ENCODE measurements at regions not wholly inside any gene's neighbourhood (a gene's known extent, or its start where the extent isn't known, plus 50 kb on each side); places are given as distances from the start of the nearest gene placed in this dataset.

GRCh38 chr18:40109252-40110049 is 1845.6 kb upstream of the PIK3C3 start:
- H3K27me3 ChIP-seq (ENCODE audit: control insufficient read depth, insufficient read depth, low read length), result no peaks in the 10 kb centered on the region
- H3K4me3 ChIP-seq (ENCODE audit: insufficient read depth, low read depth, low read length), result no peak overlapping the region
- no peaks in the 10 kb centered on the region for H3K36me3 ChIP-seq (replicated peaks; ENCODE audit: control insufficient read depth, insufficient read depth, low read length)
- no peak for DNase-seq

GRCh38 chr18:40108596-40108995 is 1846.4 kb upstream of the PIK3C3 start:
- no peak for DNase-seq
- H3K27me3 ChIP-seq (ENCODE audit: control insufficient read depth, insufficient read depth, low read length), result no peaks in the 10 kb centered on the region
- H3K4me3 ChIP-seq (ENCODE audit: insufficient read depth, low read depth, low read length), result no peak overlapping the region
- H3K36me3 ChIP-seq (replicated peaks; ENCODE audit: control insufficient read depth, insufficient read depth, low read length), result no peaks in the 10 kb centered on the region

- Histone ChIP-seq H3K27me3 (ENCODE audit: control insufficient read depth, insufficient read depth, low read length) (no peaks in the 10 kb centered on the region), H3K4me3 (ENCODE audit: insufficient read depth, low read depth, low read length) (no peak overlapping the region), H3K36me3 (replicated peaks; ENCODE audit: control insufficient read depth, insufficient read depth, low read length) (no peaks in the 10 kb centered on the region)
- no peak for DNase-seq
Observed at GRCh38 chr18:40102903-40103302, 1852.1 kb upstream of the PIK3C3 start.

GRCh38 chr18:40099641-40100040 is 1855.4 kb upstream of the PIK3C3 start:
- no peak for DNase-seq
- Histone ChIP-seq H3K27me3 (ENCODE audit: control insufficient read depth, insufficient read depth, low read length) (no peaks in the 10 kb centered on the region), H3K36me3 (replicated peaks; ENCODE audit: control insufficient read depth, insufficient read depth, low read length) (no peaks in the 10 kb centered on the region), H3K4me3 (ENCODE audit: insufficient read depth, low read depth, low read length) (no peak overlapping the region)

GRCh38 chr18:40096675-40097074 is 1858.4 kb upstream of the PIK3C3 start:
- DNase-seq, result no peak
- H3K27me3 ChIP-seq (ENCODE audit: control insufficient read depth, insufficient read depth, low read length), result no peaks in the 10 kb centered on the region
- H3K4me3 ChIP-seq (ENCODE audit: insufficient read depth, low read depth, low read length), result no peak overlapping the region
- H3K36me3 ChIP-seq (replicated peaks; ENCODE audit: control insufficient read depth, insufficient read depth, low read length), result no peaks in the 10 kb centered on the region

GRCh38 chr18:40094441-40094840 is 1860.6 kb upstream of the PIK3C3 start:
- DNase-seq, result no peak
- no peaks in the 10 kb centered on the region for H3K36me3 ChIP-seq (replicated peaks; ENCODE audit: control insufficient read depth, insufficient read depth, low read length)
- no peak overlapping the region for H3K4me3 ChIP-seq (ENCODE audit: insufficient read depth, low read depth, low read length)
- no peaks in the 10 kb centered on the region for H3K27me3 ChIP-seq (ENCODE audit: control insufficient read depth, insufficient read depth, low read length)

- Histone ChIP-seq H3K36me3 (replicated peaks; ENCODE audit: control insufficient read depth, insufficient read depth, low read length) (no peaks in the 10 kb centered on the region), H3K4me3 (ENCODE audit: insufficient read depth, low read depth, low read length) (no peak overlapping the region), H3K27me3 (ENCODE audit: control insufficient read depth, insufficient read depth, low read length) (no peaks in the 10 kb centered on the region)
- no peak for DNase-seq
Observed at GRCh38 chr18:40088130-40088529, 1866.9 kb upstream of the PIK3C3 start.

GRCh38 chr18:40079786-40080185 is 1875.2 kb upstream of the PIK3C3 start:
- no peak for DNase-seq
- Histone ChIP-seq H3K4me3 (ENCODE audit: insufficient read depth, low read depth, low read length) (no peak overlapping the region), H3K27me3 (ENCODE audit: control insufficient read depth, insufficient read depth, low read length) (no peaks in the 10 kb centered on the region), H3K36me3 (replicated peaks; ENCODE audit: control insufficient read depth, insufficient read depth, low read length) (no peaks in the 10 kb centered on the region)

- H3K36me3 ChIP-seq (replicated peaks; ENCODE audit: control insufficient read depth, insufficient read depth, low read length), result no peaks in the 10 kb centered on the region
- DNase-seq, result no peak
- H3K27me3 ChIP-seq (ENCODE audit: control insufficient read depth, insufficient read depth, low read length), result no peaks in the 10 kb centered on the region
- H3K4me3 ChIP-seq (ENCODE audit: insufficient read depth, low read depth, low read length), result no peak overlapping the region
Observed at GRCh38 chr18:40075616-40076015, 1879.4 kb upstream of the PIK3C3 start.

GRCh38 chr18:40072761-40073160 is 1882.3 kb upstream of the PIK3C3 start:
- no peaks in the 10 kb centered on the region for H3K36me3 ChIP-seq (replicated peaks; ENCODE audit: control insufficient read depth, insufficient read depth, low read length)
- no peak for DNase-seq
- no peak overlapping the region for H3K4me3 ChIP-seq (ENCODE audit: insufficient read depth, low read depth, low read length)
- H3K27me3 ChIP-seq (ENCODE audit: control insufficient read depth, insufficient read depth, low read length), result no peaks in the 10 kb centered on the region

- Histone ChIP-seq H3K4me3 (ENCODE audit: insufficient read depth, low read depth, low read length) (no peak overlapping the region), H3K36me3 (replicated peaks; ENCODE audit: control insufficient read depth, insufficient read depth, low read length) (no peaks in the 10 kb centered on the region), H3K27me3 (ENCODE audit: control insufficient read depth, insufficient read depth, low read length) (no peaks in the 10 kb centered on the region)
- DNase-seq, result no peak
Observed at GRCh38 chr18:40066368-40066767, 1888.7 kb upstream of the PIK3C3 start.

GRCh38 chr18:40063488-40063887 is 1891.5 kb upstream of the PIK3C3 start:
- H3K4me3 ChIP-seq (ENCODE audit: insufficient read depth, low read depth, low read length), result no peak overlapping the region

GRCh38 chr18:40061086-40061485 is 1893.9 kb upstream of the PIK3C3 start:
- H3K36me3 ChIP-seq (replicated peaks; ENCODE audit: control insufficient read depth, insufficient read depth, low read length), result no peaks in the 10 kb centered on the region
- no peak for DNase-seq
- no peak overlapping the region for H3K4me3 ChIP-seq (ENCODE audit: insufficient read depth, low read depth, low read length)
- H3K27me3 ChIP-seq (ENCODE audit: control insufficient read depth, insufficient read depth, low read length), result no peaks in the 10 kb centered on the region

More at GRCh38 chr18:40063488-40063887, 1891.5 kb upstream of the PIK3C3 start:
- Histone ChIP-seq H3K27me3 (ENCODE audit: control insufficient read depth, insufficient read depth, low read length) (no peaks in the 10 kb centered on the region), H3K36me3 (replicated peaks; ENCODE audit: control insufficient read depth, insufficient read depth, low read length) (no peaks in the 10 kb centered on the region)
- DNase-seq, result no peak

- H3K36me3 ChIP-seq (replicated peaks; ENCODE audit: control insufficient read depth, insufficient read depth, low read length), result no peaks in the 10 kb centered on the region
- no peak for DNase-seq
- H3K27me3 ChIP-seq (ENCODE audit: control insufficient read depth, insufficient read depth, low read length), result no peaks in the 10 kb centered on the region
- H3K4me3 ChIP-seq (ENCODE audit: insufficient read depth, low read depth, low read length), result no peak overlapping the region
Observed at GRCh38 chr18:40060562-40060961, 1894.5 kb upstream of the PIK3C3 start.

- Histone ChIP-seq H3K27me3 (ENCODE audit: control insufficient read depth, insufficient read depth, low read length) (no peaks in the 10 kb centered on the region), H3K4me3 (ENCODE audit: insufficient read depth, low read depth, low read length) (no peak overlapping the region), H3K36me3 (replicated peaks; ENCODE audit: control insufficient read depth, insufficient read depth, low read length) (no peaks in the 10 kb centered on the region)
- DNase-seq, result no peak
Observed at GRCh38 chr18:40058811-40059570, 1896.0 kb upstream of the PIK3C3 start.
